ENCODE measurements at regions not wholly inside any gene's neighbourhood (a gene's known extent, or its start where the extent isn't known, plus 50 kb on each side); places are given as distances from the start of the nearest gene placed in this dataset.

- no peak for DNase-seq
Measured at GRCh38 chr3:94520364-94520763, 457.5 kb downstream of the NSUN3 start.

- DNase-seq: no peak
Measured at GRCh38 chr3:94522488-94522887, 459.6 kb downstream of the NSUN3 start.

- no peak for DNase-seq
Measured at GRCh38 chr3:94524102-94524919, 461.4 kb downstream of the NSUN3 start.

GRCh38 chr3:94525043-94525442, 462.2 kb downstream of the NSUN3 start:
- DNase-seq: no peak

GRCh38 chr3:94529816-94530215, 467.0 kb downstream of the NSUN3 start:
- DNase-seq: no peak

GRCh38 chr3:94532951-94533350, 470.1 kb downstream of the NSUN3 start:
- DNase-seq: no peak

GRCh38 chr3:94539937-94540336, 477.1 kb downstream of the NSUN3 start:
- no peak for DNase-seq

GRCh38 chr3:94543161-94543560, 480.3 kb downstream of the NSUN3 start:
- DNase-seq: no peak

- DNase-seq: no peak
Measured at GRCh38 chr3:94544131-94544789, 481.4 kb downstream of the NSUN3 start.

- DNase-seq: no peak
Measured at GRCh38 chr3:94548581-94549316, 485.9 kb downstream of the NSUN3 start.

GRCh38 chr3:94561094-94561493, 498.2 kb downstream of the NSUN3 start:
- DNase-seq: no peak

GRCh38 chr3:94564247-94564646, 501.4 kb downstream of the NSUN3 start:
- no peak for DNase-seq

- DNase-seq: no peak
Measured at GRCh38 chr3:94568041-94568440, 505.2 kb downstream of the NSUN3 start.

GRCh38 chr3:94573337-94573736, 510.5 kb downstream of the NSUN3 start:
- no peak for DNase-seq

- DNase-seq: no peak
Measured at GRCh38 chr3:94587291-94587690, 524.4 kb downstream of the NSUN3 start.

GRCh38 chr3:94593526-94594150, 530.8 kb downstream of the NSUN3 start:
- DNase-seq: no peak

GRCh38 chr3:94596141-94596540, 533.3 kb downstream of the NSUN3 start:
- no peak for DNase-seq

- DNase-seq: no peak
Measured at GRCh38 chr3:94596887-94597566, 534.2 kb downstream of the NSUN3 start.

GRCh38 chr3:94607778-94608177, 544.9 kb downstream of the NSUN3 start:
- DNase-seq: no peak

GRCh38 chr3:94609908-94610307, 547.0 kb downstream of the NSUN3 start:
- DNase-seq: no peak

- DNase-seq: no peak
Measured at GRCh38 chr3:94611596-94611995, 548.7 kb downstream of the NSUN3 start.

- no peak for DNase-seq
Measured at GRCh38 chr3:94612631-94613030, 549.8 kb downstream of the NSUN3 start.

- no peak for DNase-seq
Measured at GRCh38 chr3:94614192-94614591, 551.3 kb downstream of the NSUN3 start.
